GM12864 (cell line): ENCODE measurements at regions not wholly inside any gene's neighbourhood (a gene's known extent, or its start where the extent isn't known, plus 50 kb on each side); places are given as distances from the start of the nearest gene placed in this dataset.

Source experiments
- DNase-seq: peaks from one replicate; pipeline ENCODE4 v3.0.0-alpha.2; 2011; ENCODE audit warnings: low read depth
- H3K4me3 ChIP-seq: 2 replicates; pipeline ENCODE4 v1.5.1; 2011; ENCODE audit warnings: mild to moderate bottlenecking, low read depth, low read length, control low read depth
- TF ChIP-seq, protein P1 (sequence below): IDR thresholded peaks from 2 replicates; pipeline ENCODE4 v1.5.1; 2011; ENCODE audit warnings: low read depth, mild to moderate bottlenecking, moderate library complexity, low read length, control low read depth, inconsistent platforms; ENCODE audit errors: missing control alignments

DNA sequence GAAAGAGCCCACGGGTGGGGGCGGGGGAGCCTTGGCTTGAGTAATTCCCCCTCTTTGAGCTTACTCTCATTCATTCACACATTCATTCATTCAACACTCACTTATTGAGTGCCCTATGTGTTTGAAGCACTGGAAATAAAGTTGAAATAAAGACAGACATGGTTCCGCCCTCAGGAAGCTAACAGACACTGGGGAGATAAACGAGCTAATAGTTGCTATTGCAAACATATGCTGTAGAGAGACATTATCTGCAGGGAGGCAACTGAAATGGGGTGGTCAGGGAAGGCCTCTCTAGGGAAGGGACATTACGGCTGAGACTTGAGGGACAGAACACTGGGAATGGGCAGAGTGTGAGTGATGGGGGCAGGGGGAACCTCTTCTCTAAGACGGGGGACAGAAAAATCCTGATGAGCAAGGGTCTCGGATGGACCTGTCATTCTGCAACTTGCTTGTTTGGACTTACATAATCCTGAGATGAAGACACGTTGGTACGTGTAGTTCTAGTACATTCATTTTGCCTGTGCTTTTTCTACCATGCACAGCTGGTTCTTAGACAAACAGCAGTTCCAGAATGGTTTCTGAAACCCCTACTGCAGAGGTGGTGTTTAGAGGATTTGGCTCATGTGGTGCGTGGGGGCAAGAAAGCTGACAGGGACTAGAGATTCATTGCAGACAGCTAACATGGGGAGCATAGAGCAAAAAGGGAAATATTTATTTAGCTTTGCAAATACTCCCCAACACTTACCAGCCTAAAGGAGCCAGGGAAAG is 71.1 kb upstream of the BLCAP start:
- DNase-seq = peak; percentile 15
- H3K4me3 ChIP-seq = no peak overlapping the region
- TF ChIP-seq, protein P1, sequence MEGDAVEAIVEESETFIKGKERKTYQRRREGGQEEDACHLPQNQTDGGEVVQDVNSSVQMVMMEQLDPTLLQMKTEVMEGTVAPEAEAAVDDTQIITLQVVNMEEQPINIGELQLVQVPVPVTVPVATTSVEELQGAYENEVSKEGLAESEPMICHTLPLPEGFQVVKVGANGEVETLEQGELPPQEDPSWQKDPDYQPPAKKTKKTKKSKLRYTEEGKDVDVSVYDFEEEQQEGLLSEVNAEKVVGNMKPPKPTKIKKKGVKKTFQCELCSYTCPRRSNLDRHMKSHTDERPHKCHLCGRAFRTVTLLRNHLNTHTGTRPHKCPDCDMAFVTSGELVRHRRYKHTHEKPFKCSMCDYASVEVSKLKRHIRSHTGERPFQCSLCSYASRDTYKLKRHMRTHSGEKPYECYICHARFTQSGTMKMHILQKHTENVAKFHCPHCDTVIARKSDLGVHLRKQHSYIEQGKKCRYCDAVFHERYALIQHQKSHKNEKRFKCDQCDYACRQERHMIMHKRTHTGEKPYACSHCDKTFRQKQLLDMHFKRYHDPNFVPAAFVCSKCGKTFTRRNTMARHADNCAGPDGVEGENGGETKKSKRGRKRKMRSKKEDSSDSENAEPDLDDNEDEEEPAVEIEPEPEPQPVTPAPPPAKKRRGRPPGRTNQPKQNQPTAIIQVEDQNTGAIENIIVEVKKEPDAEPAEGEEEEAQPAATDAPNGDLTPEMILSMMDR = no peak

DNA sequence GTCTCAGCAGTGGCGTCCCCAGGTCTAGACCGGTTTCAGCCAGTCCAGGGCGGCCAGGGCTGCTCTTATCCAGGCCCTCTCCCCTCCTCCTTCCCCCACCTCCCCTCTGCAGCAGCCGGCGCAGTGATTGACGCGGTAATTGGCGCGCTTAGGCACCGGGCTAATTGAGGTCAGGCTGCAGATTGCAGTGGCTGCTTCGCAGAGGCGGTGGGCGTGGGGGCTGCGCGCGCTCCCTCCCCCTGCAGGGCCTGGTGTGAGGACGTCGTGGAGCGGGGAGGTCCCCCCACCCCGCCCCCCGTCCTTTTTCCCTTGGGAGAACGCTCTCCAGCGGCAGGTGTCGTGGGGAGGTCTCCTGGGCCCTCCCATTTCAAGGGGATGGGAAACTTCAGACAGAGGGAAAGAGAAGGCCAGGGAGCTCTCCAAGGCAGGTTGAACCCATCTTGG is 70.4 kb upstream of the BLCAP start:
- TF ChIP-seq, protein P1 = no peak
- no peak overlapping the region for H3K4me3 ChIP-seq
- DNase-seq = no peak

DNA sequence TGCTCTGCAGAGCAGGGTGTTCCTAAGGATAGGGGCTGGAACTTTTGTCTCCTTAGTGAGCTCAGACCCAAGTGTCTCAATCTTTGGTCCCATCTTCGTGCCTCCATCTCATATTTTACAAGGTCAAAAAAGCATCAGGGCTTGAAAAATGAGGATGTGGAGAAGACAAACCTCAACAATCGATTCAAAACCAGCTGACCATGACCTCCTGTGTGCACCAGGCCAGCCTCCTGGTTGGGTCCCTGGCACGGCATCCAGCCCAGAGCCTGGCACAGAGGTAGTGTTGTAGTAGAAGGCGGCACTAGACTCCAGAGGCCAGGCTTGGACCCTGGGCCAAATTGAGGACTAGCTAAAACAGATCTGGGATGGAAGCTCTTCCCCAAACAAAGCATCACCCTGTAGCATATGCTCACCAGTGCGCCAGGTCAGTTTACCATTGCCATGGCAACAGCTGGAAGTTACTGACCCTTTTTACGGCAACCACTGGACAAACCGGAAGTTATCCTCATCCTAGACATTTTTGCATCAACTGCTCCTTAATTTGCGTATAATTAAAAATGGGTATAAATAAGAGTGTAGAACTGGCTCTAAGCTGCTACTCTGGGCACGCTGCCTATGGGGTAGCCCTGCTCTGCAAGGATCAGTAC is 69.3 kb upstream of the BLCAP start:
- no peak overlapping the region for H3K4me3 ChIP-seq
- no peak for DNase-seq
- TF ChIP-seq, protein P1 = no peak

DNA sequence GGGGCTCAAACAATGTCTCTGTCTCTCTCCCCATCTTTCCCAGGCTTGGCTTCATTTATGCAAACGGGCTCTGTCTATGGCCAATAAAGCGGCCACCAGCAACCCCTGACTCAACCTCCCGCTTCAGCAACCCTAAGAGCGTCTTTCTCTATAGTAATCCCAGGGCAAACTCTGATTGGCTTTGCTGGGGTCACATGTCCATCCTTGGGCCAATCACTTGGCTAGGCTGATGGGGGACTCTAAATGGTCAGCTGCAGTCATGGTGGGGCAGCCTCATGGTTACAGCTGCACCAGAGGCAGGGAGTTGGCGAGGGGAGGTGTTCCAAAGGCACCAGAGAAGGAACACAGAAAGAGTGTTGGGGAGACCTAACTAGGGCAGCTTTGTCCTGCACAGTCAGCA is 68.5 kb upstream of the BLCAP start:
- no peak for DNase-seq
- TF ChIP-seq, protein P1 = no peak
- no peak overlapping the region for H3K4me3 ChIP-seq

DNA sequence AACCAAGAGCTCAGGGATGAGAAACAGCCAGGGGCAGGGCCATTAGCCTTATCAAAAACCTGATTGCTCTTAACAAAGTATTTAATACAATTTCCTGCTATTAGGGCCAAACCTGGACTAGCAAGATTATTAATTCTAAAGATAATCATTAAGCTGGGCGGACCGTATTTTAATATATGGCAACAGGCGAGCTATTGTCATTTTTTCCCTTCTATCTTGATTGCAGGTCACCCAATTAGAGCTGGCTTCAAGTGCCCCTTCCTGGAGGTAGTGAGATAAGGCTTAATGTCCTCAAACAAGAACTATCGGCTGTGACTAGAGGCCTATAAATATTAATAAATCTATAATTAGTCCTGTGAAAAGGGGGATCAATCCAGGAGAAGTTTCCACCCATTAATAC is 66.0 kb upstream of the BLCAP start:
- TF ChIP-seq, protein P1 = no peak
- no peak for DNase-seq
- H3K4me3 ChIP-seq = no peak overlapping the region

DNA sequence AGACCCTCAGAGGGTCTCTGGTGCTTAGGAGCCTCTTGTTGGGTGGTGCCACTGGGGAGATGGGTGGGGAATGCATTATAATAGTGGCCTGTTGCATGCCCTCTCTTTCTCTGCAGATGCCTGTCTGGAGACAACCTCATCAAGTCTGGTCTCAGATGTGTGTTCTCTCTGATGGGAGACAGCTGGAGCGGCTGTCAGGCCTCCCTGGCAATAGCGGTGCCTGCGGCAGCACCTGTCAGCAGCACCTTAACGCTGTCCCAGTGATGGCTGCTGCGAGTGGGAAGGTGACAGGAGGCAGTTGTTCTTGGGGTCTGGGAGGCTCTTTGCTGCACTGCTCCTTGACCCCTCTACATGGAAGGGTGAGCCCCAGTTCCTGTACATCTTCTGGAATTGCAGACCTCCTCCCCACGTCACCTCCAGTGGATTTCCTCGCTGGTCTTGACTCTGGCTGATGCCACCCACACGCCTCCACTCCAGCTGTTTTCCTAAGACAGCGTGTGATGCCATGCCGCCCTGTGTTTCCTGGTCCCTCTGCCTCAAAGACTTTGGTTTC is 63.3 kb upstream of the BLCAP start:
- no peak overlapping the region for H3K4me3 ChIP-seq
- TF ChIP-seq, protein P1 = no peak
- DNase-seq = no peak
